RKO (cell line): ENCODE measurements at regions not wholly inside any gene's neighbourhood (a gene's known extent, or its start where the extent isn't known, plus 50 kb on each side); places are given as distances from the start of the nearest gene placed in this dataset.
"Not testable (repeated sequence)": the region's sequence is repeated elsewhere in the genome, so short reads cannot be mapped to it uniquely, and the experiment has no call there.

ENCODE experiments used
- DNase-seq: peaks from one replicate; pipeline ENCODE4 v3.0.0-alpha.2; 2016; ENCODE audit warnings: low spot score

- no peak for DNase-seq
These were observed 402.4 kb upstream of the PROX1 start for GRCh38 chr1:213585402-213585801.

- DNase-seq: no peak
These were observed 401.7 kb upstream of the PROX1 start for GRCh38 chr1:213585959-213586586.

- DNase-seq: no peak
These were observed 401.2 kb upstream of the PROX1 start for GRCh38 chr1:213586587-213586972.

GRCh38 chr1:213596729-213597128 lies 391.0 kb upstream of the PROX1 start:
- DNase-seq: no peak

GRCh38 chr1:213598263-213598662 lies 389.5 kb upstream of the PROX1 start:
- no peak for DNase-seq

- no peak for DNase-seq
These were observed 386.9 kb upstream of the PROX1 start for GRCh38 chr1:213600879-213601278.

- not testable (repeated sequence) for DNase-seq
These were observed 386.1 kb upstream of the PROX1 start for GRCh38 chr1:213601705-213602104.

- no peak for DNase-seq
These were observed 384.8 kb upstream of the PROX1 start for GRCh38 chr1:213602796-213603486.

- no peak for DNase-seq
These were observed 383.3 kb upstream of the PROX1 start for GRCh38 chr1:213604477-213604876.

GRCh38 chr1:213605732-213606131 lies 382.0 kb upstream of the PROX1 start:
- DNase-seq: no peak

GRCh38 chr1:213606252-213606820 lies 381.4 kb upstream of the PROX1 start:
- no peak for DNase-seq

GRCh38 chr1:213613549-213613948 lies 374.2 kb upstream of the PROX1 start:
- DNase-seq: no peak

GRCh38 chr1:213615226-213615916 lies 372.4 kb upstream of the PROX1 start:
- DNase-seq: no peak

GRCh38 chr1:213617133-213617532 lies 370.6 kb upstream of the PROX1 start:
- no peak for DNase-seq

GRCh38 chr1:213618094-213618493 lies 369.7 kb upstream of the PROX1 start:
- no peak for DNase-seq

GRCh38 chr1:213619026-213619425 lies 368.7 kb upstream of the PROX1 start:
- DNase-seq: no peak

GRCh38 chr1:213621077-213621476 lies 366.7 kb upstream of the PROX1 start:
- no peak for DNase-seq

- DNase-seq: no peak
These were observed 365.3 kb upstream of the PROX1 start for GRCh38 chr1:213622365-213623063.

- no peak for DNase-seq
These were observed 364.6 kb upstream of the PROX1 start for GRCh38 chr1:213623064-213623581.

- DNase-seq: no peak
These were observed 363.9 kb upstream of the PROX1 start for GRCh38 chr1:213623862-213624261.

GRCh38 chr1:213636778-213637177 lies 351.0 kb upstream of the PROX1 start:
- DNase-seq: not testable (repeated sequence)

GRCh38 chr1:213641312-213641711 lies 346.5 kb upstream of the PROX1 start:
- no peak for DNase-seq
